PC-3 (cell line): ENCODE measurements at regions not wholly inside any gene's neighbourhood (a gene's known extent, or its start where the extent isn't known, plus 50 kb on each side); places are given as distances from the start of the nearest gene placed in this dataset.

Source experiments
- ATAC-seq: fragments of 200-7000 bp; cut with Tn5 transposase; 2 replicates; pipeline ENCODE4 v1.9.1; 2020; ENCODE audit warnings: mild to moderate bottlenecking, moderate library complexity
- BruUV-seq: library from RNA; stranded (reverse); fragments of 400-500 nt; replicated peaks from 2 replicates; lab custom pipeline; 2021; lab: Mats Ljungman, UMichigan
- CTCF ChIA-PET: fragments of 300-600 bp; sonication (Branson Sonifier 250); formaldehyde crosslinking; loops from one replicate; lab custom pipeline; 2022; ENCODE audit warnings: antibody characterized with exemption; lab: Charles Lee
- POLR2A ChIA-PET: fragments of 300-600 bp; sonication (Branson Sonifier 250); formaldehyde crosslinking; loops from one replicate; lab custom pipeline; 2022; ENCODE audit warnings: antibody characterized with exemption; ENCODE audit not compliant: unreplicated experiment; lab: Charles Lee
- DNase-seq: peaks from one replicate; pipeline ENCODE4 v3.0.0-alpha.2; 2015
- H2AFZ ChIP-seq: fragments of 300-600 bp; sonication (generic); 2 replicates; pipeline ENCODE4 v1.6.0; 2016; ENCODE audit warnings: antibody characterized with exemption, low read length
- H3F3A ChIP-seq: fragments of 300-600 bp; sonication (generic); one replicate; pipeline ENCODE4 v1.6.0; 2017; ENCODE audit warnings: antibody characterized with exemption, low read length, control low read depth, mild to moderate bottlenecking; ENCODE audit not compliant: unreplicated experiment
- H3K27ac ChIP-seq: fragments of 300-600 bp; sonication (generic); 2 replicates; pipeline ENCODE4 v1.5.1; 2016; ENCODE audit warnings: mild to moderate bottlenecking, low read length
- H3K27me3 ChIP-seq: fragments of 300-600 bp; sonication (generic); 2 replicates; pipeline ENCODE4 v1.6.1; 2016; ENCODE audit warnings: low read length, mixed read lengths
- H3K36me3 ChIP-seq: fragments of 300-600 bp; sonication (generic); 2 replicates; pipeline ENCODE4 v1.6.1; 2016; ENCODE audit warnings: low read depth, mixed run types, low read length, mixed read lengths
- H3K4me1 ChIP-seq: fragments of 300-600 bp; sonication (generic); 2 replicates; pipeline ENCODE4 v1.5.1; 2016; ENCODE audit warnings: low read length; ENCODE audit not compliant: insufficient read depth
- H3K4me2 ChIP-seq: fragments of 300-600 bp; sonication (generic); 2 replicates; pipeline ENCODE4 v1.6.0; 2016; ENCODE audit warnings: low read length
- H3K4me3 ChIP-seq: fragments of 300-600 bp; sonication (generic); 2 replicates; pipeline ENCODE4 v1.5.1; 2016; ENCODE audit warnings: mild to moderate bottlenecking, low read length, mixed read lengths
- H3K79me2 ChIP-seq: fragments of 300-600 bp; sonication (generic); 2 replicates; pipeline ENCODE4 v1.6.1; 2017; ENCODE audit warnings: low read length, mixed read lengths
- H3K9ac ChIP-seq: fragments of 300-600 bp; sonication (generic); 2 replicates; pipeline ENCODE4 v1.6.0; 2016; ENCODE audit warnings: mild to moderate bottlenecking, low read length
- H3K9me2 ChIP-seq: fragments of 300-600 bp; sonication (generic); replicated peaks from 2 replicates; pipeline ENCODE4 v1.6.1; 2016; ENCODE audit warnings: mixed run types, low read length, mixed read lengths
- H3K9me3 ChIP-seq: fragments of 300-600 bp; sonication (generic); 2 replicates; pipeline ENCODE4 v1.6.1; 2016; ENCODE audit warnings: low read length, mixed read lengths
- H4K20me1 ChIP-seq: fragments of 300-600 bp; sonication (generic); 2 replicates; pipeline ENCODE4 v1.6.1; 2016; ENCODE audit warnings: low read length, mixed read lengths
- EZH2 ChIP-seq: fragments of 300-600 bp; sonication (generic); IDR thresholded peaks from one replicate; pipeline ENCODE4 v1.6.1; 2017; ENCODE audit warnings: antibody characterized with exemption, mild to moderate bottlenecking, low read length; ENCODE audit not compliant: unreplicated experiment
- EZH2phosphoT487 ChIP-seq: fragments of 300-600 bp; sonication (generic); IDR thresholded peaks from 2 replicates; pipeline ENCODE4 v1.6.1; 2018; ENCODE audit warnings: mild to moderate bottlenecking, antibody characterized with exemption, low read length, borderline replicate concordance
- intact Hi-C: fragments of 100-400 bp; cut with micrococcal nuclease; formaldehyde crosslinking; loops from 2 replicates; pipeline ENCODE4 v1.9.0; 2023
- TF ChIP-seq, protein P1 (sequence below): fragments of 300-600 bp; sonication (generic); conservative IDR thresholded peaks from 2 replicates; pipeline ENCODE4 v1.5.1; 2017; ENCODE audit warnings: antibody characterized with exemption, low read depth, mild to moderate bottlenecking, low read length

DNA sequence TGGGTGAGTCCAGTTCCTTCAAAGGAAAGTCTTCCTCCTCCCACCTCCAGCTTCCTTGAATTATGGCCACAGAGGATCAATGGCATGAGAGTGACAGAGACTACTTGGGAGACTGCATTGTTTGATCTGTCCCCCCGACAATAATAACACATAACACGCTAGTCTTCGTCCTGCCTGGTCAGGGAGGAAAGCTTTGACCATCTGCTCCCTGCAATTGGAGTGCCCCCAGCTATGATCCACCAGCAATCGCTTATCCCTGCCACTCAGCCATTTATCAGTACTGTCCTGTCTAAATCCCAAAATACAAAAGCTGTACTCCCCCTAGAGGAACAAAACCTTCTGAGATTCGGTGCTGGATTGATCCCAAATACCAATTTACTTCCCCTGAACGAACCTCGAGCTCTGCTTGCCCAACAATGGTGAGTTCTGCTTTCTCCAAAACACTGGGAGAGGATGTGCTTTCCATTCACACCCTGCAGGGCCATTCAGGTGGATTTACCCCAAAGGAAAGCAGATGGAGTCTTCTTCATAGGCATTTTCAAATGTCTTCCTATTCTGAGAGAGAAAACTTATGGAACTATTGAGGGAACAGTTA lies 466.7 kb downstream of the TSHZ3 start:
- Histone ChIP-seq H3K4me2 (no peak overlapping the region), H3F3A (no peaks in the 10 kb centered on the region), H3K79me2 (no peaks in the 10 kb centered on the region), H3K9me2 (no peaks in the 10 kb centered on the region), H4K20me1 (no peaks in the 10 kb centered on the region), H3K9ac (no peak overlapping the region), H2AFZ (no peak overlapping the region), H3K4me3 (no peak overlapping the region), H3K27ac (no peak overlapping the region), H3K36me3 (no peaks in the 10 kb centered on the region), H3K9me3 (no peaks in the 10 kb centered on the region), H3K4me1 (no peaks in the 10 kb centered on the region), H3K27me3 (no peaks in the 10 kb centered on the region)
- BruUV-seq: no TSS peak
- DNase-seq (no peak), ATAC-seq (no peak)
- intact Hi-C loops: no loop called here
- POLR2A ChIA-PET: no interaction called here
- no peak for TF ChIP-seq EZH2phosphoT487
- TF ChIP-seq EZH2: no peak
- TF ChIP-seq, protein P1, sequence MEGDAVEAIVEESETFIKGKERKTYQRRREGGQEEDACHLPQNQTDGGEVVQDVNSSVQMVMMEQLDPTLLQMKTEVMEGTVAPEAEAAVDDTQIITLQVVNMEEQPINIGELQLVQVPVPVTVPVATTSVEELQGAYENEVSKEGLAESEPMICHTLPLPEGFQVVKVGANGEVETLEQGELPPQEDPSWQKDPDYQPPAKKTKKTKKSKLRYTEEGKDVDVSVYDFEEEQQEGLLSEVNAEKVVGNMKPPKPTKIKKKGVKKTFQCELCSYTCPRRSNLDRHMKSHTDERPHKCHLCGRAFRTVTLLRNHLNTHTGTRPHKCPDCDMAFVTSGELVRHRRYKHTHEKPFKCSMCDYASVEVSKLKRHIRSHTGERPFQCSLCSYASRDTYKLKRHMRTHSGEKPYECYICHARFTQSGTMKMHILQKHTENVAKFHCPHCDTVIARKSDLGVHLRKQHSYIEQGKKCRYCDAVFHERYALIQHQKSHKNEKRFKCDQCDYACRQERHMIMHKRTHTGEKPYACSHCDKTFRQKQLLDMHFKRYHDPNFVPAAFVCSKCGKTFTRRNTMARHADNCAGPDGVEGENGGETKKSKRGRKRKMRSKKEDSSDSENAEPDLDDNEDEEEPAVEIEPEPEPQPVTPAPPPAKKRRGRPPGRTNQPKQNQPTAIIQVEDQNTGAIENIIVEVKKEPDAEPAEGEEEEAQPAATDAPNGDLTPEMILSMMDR: no peak
- CTCF ChIA-PET: no interaction called here

DNA sequence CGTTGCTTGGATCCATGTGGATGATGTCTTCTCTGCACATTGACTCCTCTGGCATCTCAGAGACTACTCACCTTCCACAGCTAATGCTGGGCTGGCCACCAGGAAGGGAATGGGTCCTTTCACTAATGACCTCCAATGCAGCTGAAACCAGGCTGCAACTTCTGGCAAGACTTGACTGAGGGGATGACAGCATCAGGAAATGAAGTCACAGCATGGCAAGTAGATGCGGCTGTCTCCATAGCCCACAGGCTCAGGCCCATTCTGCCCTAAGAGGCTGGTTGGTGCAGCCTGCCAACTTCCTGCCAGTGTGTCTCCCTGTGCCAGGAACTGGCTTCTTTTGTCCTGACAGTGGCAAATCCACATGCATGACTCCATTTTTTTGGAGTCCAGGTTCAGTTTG lies 467.3 kb downstream of the TSHZ3 start:
- no peaks in the 10 kb centered on the region for H3K36me3 ChIP-seq
- H3K4me1 ChIP-seq: no peaks in the 10 kb centered on the region
- no peak for DNase-seq
- ChIA-PET POLR2A (no interaction called here), CTCF (no interaction called here)
- no peak overlapping the region for H3K4me3 ChIP-seq
- H3K9me3 ChIP-seq: no peaks in the 10 kb centered on the region
- TF ChIP-seq, protein P1: no peak
- TF ChIP-seq EZH2phosphoT487: no peak
- no peak for TF ChIP-seq EZH2
- intact Hi-C loops: no loop called here
- H3K4me2 ChIP-seq: no peak overlapping the region
- H3F3A ChIP-seq: no peaks in the 10 kb centered on the region
- H3K27me3 ChIP-seq: no peaks in the 10 kb centered on the region
- BruUV-seq: no TSS peak
- no peak overlapping the region for H2AFZ ChIP-seq
- H3K79me2 ChIP-seq: no peaks in the 10 kb centered on the region
- no peaks in the 10 kb centered on the region for H4K20me1 ChIP-seq
- H3K27ac ChIP-seq: no peak overlapping the region
- H3K9ac ChIP-seq: no peak overlapping the region
- no peak for ATAC-seq
- H3K9me2 ChIP-seq: no peaks in the 10 kb centered on the region

DNA sequence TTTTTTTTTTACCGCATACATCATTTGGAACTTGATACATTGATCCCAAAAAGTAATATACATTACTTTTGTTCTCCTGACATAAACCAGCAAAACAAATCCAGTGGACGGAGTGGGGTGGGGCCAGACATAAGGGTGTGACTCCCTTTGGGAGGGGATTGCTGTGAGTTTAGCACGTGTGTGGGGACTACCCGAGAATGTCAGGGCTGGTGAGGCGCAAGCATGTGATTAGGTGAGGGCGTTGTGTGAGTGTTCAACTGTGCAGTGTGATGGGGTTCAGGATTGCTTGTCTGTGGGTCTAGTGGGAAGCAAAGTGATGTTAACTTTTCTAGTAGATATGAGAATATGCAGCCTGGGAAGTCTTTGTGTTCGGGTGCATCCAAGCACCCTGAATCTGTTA lies 468.0 kb downstream of the TSHZ3 start:
- Histone ChIP-seq H3K27me3 (no peaks in the 10 kb centered on the region), H3K9me3 (no peaks in the 10 kb centered on the region)
- no TSS peak for BruUV-seq

More for the DNA sequence above, 468.0 kb downstream of the TSHZ3 start:
- intact Hi-C loops: no loop called here
- Histone ChIP-seq H3F3A (no peaks in the 10 kb centered on the region), H3K79me2 (no peaks in the 10 kb centered on the region), H3K4me2 (no peak overlapping the region), H3K4me1 (no peaks in the 10 kb centered on the region), H3K27ac (no peak overlapping the region), H3K9ac (no peak overlapping the region), H4K20me1 (no peaks in the 10 kb centered on the region), H3K36me3 (no peaks in the 10 kb centered on the region), H2AFZ (no peak overlapping the region), H3K9me2 (no peaks in the 10 kb centered on the region), H3K4me3 (no peak overlapping the region)
- ChIA-PET POLR2A (no interaction called here), CTCF (no interaction called here)
- TF ChIP-seq EZH2: no peak
- ATAC-seq (no peak), DNase-seq (no peak)
